ELF-1 (cell line): ENCODE measurements at regions not wholly inside any gene's neighbourhood (a gene's known extent, or its start where the extent isn't known, plus 50 kb on each side); places are given as distances from the start of the nearest gene placed in this dataset.
"Not testable (repeated sequence)": the region's sequence is repeated elsewhere in the genome, so short reads cannot be mapped to it uniquely, and the experiment has no call there.

Experiments used
- DNase-seq: peaks from one replicate; pipeline ENCODE4 v3.0.0-alpha.2; 2016; ENCODE audit warnings: low read depth, low spot score

DNA sequence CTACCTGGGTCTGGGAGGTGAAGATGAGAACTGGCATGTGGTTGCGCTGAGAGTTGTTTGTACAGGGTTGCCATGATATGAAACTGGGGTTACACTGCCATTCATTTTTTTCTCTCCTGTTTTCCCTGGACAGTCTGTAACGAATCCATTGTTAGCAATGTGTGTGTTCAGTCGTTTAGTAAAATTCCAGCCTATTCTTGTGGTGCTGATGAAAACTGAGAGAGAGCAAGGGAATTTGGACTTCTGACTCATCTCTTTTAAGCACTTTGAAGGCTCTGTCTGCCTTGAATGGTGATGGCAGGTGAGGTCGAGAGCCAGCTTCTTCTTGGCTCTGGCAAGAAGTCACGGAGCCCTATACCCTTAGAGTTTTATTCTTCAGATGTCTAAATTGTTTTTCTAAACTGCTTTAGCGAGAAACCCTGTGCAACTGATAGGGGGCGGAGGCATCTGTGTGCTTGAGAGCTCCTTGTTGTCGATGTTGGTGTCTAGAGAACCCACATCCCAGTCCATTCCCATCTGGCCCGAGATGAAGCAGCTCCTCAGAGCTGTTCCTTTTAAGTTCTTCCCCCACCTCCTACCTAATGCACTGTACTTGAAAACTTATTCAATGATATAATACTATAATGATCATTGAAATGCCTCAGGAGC, 204.4 kb downstream of the TMX1 start:
- DNase-seq, result no peak

DNA sequence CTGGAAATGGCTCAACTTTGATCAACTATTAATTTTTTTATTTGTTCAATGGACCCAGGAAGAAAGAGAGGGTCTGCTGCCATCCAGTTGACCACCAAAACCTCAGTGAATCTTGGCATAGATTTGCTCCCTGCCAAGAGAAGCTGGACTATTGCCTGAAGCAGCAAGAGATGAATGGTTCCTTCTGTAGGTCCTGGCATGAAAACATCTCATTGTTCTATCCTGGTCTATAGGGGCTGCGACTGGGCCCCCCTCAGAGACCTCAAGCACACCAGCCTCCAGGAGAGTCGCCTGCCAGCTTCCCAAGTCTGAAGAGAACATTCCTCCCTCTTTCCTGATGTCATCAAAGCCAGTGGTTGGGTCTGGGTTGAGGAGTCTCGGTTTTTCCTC, 204.9 kb downstream of the TMX1 start:
- no peak for DNase-seq

DNA sequence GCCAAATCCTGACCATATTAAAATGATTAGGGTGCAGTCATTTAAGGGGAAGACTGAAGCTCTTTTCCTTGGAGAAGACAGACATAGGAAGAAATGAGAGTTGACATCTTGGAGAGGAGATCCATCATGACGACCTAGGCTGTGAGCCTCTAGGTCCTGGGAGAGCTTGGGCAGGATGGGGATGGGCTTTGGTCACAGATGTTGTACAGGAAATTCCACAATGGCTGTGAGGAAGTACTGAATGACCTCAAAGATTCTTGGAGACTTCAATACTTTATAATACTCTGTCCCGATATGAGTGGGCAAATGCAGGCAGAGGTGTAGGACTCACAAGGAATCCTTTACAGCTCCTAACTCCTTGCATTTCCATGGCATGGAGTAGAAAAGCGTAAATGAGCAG, 204.9 kb upstream of the FRMD6 start:
- no peak for DNase-seq

DNA sequence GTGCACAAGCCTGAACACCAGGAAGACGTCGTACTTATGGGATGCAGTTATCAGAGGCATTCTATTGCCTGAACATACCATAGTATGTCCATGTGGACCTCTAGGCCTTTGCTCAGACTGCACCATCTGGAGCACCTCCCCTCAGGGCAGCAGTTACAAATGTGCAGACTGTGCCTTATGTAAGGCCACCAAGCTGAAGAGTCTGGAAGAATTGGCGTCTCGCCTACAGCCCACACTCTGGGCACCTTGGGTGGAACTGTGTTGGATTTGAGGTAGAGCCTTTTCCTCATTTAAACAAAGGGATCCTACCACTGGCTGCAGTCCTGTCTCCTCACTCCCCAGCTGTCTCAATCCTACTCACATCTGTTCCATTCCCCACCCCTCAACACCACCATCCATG, 204.3 kb upstream of the FRMD6 start:
- no peak for DNase-seq

DNA sequence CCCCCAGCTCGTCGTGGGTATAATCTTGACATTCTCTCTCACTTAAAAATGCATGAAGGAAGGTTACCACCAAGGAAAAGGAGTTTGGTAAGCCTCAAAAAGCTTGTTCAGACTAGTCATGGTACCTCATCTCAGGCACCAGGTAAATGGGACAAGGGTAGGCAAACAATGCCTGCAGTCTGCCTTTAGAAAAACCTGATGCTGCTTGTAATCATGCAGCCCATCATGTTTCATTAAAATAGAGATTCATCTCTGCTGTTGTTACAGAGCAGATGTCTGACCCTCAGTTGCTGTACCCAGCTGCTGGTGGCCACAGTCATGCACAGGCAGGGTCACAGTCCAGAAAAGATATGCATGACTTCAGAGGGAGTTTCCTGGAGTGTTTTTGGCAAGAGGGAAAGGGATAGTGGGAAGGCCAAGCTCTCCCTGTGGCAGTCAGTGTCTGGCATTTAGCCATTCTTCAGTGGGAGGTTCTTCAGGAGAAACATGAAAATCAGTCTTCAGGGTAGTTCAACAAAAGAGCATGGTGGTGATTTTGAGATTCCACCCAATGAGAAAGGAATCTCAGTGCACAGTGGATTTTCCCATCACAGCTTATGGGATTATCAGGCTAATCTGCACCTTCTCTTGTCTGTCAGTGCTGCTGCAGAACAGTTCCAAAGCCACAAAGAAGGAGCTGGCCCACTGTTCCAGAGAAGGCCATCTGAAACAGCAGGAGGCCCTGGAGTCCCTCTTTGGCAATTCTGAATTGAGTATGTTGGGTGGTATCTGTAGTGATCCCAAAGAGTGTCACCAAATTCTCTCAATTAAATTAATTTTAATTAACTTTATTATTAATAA, 202.7 kb upstream of the FRMD6 start:
- no peak for DNase-seq

DNA sequence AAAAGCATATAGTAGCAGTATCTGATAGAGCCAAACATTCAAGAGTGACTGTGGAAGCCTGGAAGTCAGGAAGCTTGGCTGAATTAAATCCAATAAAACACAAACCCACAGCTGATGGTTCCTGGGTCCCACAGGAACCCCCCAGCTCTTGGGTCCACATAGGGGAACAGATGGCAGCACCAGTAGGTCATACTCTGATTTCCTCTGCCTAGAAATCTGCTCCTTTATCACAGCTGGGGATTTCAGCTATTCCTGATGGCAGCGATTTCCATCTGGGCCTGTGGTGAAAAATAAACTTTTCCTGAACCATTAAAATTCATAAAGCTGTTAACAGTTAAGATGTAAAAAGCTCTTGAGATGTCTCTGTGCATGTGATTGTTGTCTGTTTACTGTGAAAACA, 202.0 kb upstream of the FRMD6 start:
- no peak for DNase-seq

DNA sequence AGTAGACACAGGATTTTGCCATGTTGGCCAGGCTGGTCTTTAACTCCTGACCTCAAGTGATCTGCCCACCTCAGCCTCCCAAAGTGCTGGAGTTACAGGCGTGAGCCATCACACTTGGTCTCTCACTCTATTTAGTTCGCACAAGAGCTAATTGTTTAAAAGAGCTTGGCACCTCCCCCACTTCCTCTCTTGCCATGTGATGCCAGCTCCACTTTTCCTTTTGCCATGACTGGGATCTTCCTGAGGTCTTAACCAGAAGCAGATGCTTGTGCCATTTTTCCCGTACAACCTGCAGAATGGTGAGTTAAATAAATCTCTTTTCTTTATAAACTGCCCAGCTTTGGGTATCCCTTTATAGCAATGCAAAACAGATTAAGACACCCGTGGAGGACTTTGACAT, 200.1 kb upstream of the FRMD6 start:
- no peak for DNase-seq

DNA sequence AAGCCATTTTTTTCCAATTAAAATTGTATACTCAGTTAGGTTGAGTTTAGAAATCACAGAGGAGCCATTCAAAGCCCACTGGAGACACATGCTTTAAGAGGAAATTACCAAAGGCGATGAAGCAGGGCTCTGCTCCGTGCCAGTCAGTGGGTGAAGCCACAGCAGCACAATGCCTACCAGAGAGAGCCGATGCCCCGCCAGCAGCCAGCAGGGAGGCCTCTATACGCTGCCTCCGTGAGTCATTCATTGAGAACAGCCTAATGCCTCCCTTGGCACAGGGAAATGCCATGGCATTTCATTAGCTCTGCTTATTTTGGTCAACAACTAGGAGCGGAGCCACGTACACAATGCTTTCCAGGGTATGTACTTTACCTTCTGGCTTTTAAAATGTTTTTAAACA, 197.8 kb upstream of the FRMD6 start:
- no peak for DNase-seq

DNA sequence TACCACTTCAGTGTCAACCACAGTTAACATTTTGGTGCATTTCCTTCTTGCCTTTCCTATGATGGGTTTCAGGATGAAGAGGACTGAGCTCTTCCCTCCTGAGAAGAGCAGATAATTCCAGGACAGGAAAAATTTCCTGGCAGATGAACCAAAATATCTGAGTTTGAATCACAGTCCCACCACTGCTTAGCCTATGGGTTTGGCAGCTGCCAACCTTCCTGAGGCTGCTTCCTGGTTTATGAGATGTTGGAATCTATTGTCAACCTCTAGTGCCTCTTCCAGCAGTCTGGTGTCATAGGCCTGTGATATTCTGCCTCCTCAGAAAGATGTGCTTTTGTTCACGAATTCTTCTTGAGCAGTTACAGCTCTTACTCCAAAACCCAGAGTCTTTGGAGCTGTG, 197.4 kb upstream of the FRMD6 start:
- DNase-seq, result no peak

DNA sequence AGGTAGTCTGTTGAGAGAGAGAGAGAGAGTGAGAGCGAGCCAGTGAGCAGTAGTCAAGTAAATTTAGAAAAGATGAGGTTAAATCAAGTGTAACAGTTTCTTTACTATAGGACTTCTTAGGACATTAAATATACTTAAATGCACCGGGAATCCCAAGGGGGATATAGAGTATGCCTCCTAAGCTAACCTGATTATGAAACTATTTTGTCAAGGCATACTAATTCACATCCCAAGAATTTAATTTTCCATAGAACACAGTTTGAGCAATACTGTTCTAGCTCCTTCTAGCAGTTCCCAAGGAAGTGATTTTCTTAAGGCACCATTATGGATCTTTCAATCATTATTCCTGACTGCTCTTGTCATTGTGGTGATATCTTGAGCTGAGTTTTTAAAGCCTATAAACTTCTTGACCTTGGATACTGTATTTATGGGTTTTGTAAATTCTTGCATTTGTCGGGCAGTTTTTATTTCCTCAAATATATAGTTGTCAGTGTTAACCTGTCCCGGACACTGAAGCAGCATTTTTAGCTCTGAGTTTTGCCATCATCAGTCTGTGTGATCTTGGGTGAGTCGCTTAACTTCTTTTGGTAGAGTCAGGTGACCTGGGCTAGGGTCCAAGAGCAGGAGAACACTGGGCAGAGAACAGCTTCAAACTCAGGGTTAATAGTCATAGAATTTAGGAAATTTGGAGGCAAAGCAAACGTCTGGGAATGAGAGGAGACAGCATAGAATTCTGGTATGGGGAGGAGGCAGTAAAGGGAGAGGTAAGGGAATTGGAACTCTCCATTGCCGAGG, 196.5 kb upstream of the FRMD6 start:
- no peak for DNase-seq

DNA sequence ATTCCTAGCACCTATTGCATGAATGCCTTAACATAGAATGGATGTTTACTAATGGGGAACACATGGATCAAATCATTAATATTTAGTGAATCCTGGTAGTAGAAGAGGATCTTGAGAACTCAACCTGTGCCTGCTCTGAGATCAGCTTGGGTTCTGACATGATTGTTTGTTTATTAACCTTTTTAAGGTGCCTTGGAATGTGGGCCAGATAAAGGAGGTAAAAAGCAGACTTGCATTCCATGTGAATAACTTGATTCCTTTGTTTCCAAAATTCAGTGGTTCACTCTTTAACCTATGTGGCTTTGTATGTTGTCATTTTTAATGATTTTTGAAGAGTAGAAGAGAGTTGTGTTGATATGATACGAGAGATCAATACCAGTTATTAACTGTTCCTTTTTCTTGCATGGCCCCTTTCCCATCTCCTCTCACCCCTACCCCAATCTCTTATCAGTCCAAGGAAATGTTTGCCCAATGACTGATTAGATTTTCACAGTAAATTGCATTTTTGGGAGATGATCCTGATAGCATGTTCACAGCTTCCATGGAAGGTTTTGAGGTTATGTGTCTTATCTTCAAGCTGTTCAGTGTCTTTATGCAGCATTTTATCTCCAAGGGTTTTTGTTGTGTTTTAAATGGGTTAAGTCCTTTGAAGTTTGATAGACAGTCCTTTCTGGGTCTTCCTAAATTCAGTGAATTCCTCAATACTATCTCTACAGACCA, 193.7 kb upstream of the FRMD6 start:
- no peak for DNase-seq

DNA sequence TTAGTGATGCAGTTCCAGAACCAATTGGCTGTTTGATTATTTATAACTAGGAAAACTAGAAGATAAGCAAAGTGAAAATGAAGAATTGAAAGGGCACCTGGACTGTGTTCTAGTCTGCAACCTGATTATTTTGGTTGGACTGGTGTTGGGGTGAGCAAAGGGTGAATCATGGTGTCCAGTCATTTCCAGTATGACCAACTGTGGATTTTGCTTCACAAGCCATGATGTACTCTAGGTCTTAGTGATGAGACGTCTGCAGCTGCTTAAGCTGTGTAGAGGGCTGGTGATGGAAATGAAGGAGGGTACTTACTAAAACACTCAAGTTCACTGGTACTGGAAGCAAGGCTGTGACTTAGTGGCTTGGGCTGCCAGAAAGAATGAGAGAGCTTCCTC, 193.2 kb upstream of the FRMD6 start:
- DNase-seq, result no peak

DNA sequence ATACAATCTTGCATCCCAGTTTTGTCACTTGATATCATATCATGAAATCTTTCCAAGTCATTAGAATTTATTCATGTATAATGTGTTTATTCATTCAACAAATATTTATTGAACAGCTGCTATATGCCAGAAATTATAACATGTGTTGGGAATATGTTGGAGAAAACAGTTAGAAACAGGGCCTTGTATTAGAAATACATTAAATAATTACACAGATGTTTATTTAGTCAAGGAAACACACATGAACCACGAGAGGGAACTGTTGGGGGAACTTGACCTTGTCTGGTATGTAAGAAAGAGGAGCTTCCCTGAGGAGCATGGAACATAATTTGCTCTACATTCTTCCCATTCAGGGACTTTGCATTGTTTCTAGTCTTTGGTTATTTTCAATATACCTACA, 191.7 kb upstream of the FRMD6 start:
- DNase-seq, result no peak

DNA sequence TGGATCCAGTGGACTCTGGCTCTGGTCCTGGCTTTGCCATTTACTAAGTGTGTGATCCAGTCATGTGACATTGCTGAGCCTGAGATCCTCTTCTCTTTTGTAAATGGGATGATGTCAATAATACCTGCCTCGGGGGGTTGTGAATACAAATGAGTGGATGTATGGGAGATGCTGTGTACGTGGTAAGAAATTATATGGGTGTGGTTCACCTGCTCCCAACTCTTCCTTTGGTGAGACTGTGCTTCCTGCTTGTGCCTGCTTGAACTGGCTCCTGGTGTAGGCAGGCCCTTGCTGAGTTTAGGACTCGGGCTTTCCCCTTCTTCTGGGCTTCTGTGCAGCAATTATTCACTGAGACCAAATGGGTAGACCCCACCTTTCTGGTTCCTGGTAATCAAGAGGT, 189.5 kb upstream of the FRMD6 start:
- no peak for DNase-seq

DNA sequence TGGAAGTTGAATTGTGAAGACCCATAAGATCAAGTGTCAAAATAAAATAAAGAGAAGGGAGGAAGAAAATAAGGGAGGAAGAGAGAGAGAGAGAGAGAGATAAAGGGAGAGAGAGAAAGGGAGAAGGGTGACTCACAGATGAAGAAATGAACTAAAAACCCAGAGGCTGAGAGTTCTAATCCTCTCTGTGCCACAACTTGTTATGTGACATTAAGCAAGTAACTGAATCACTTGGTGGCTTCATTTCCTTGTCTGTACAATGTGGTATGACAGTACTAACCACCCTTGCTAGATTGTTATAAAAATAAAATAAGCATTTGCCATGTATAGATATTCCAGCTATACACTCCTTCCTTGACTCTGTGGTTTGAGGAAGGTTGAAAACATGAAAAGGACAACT, 189.0 kb upstream of the FRMD6 start:
- no peak for DNase-seq

DNA sequence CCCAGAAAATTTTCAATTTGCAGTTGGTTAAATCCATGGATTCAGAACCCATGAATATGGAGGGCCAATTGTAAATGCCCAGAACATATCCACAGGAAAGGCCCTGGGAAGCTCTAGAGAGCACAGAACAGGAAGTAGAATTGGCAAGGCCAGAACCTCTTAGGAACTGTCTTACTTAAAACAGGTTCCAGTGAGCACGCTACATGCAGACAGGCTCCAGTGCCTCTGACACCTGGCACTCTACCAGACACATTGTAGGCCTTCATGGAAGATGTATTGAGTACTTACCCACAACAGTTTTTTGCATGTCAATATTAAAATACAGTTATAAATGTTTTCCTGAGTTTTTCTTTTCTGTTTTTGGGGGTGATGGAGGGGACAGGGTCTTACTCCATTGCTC, 188.2 kb upstream of the FRMD6 start:
- no peak for DNase-seq

DNA sequence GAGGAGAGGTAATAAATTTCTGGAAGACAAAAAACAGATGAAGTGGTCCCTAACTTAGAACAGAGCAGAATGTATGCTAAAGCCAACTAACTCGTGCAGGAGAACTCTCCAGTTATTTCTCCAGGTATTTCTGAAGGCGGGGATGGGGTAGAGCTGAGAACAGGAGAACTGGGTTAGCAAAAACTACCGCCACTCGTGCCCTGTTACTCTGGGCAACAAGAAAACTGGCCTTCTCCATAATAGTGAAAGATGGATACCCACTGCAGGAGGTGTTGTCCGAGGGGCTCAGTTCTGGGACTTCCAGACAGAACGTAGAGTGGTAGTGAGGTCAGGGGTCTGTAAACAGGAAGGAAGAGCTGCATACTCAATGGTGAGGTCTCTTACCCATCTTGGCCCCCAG, 187.3 kb upstream of the FRMD6 start:
- no peak for DNase-seq

DNA sequence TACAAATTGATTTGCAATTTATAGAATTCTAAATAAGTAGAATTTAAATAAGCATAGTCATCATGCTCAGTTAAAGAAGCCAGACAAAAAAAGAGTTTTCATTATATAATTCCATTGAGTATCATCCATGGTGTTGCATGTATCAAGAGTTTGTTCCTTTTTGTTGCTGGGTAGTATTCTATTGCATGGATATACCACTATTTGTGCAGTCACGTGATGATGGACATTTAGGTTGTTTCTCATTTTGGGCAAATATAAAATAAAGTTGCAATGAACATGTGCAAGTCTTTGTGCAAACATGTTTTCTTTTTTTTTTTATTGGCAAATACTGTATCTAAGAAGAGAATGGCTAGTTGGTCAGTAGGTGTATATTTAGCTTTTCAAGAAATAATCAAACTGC, 186.2 kb upstream of the FRMD6 start:
- no peak for DNase-seq

DNA sequence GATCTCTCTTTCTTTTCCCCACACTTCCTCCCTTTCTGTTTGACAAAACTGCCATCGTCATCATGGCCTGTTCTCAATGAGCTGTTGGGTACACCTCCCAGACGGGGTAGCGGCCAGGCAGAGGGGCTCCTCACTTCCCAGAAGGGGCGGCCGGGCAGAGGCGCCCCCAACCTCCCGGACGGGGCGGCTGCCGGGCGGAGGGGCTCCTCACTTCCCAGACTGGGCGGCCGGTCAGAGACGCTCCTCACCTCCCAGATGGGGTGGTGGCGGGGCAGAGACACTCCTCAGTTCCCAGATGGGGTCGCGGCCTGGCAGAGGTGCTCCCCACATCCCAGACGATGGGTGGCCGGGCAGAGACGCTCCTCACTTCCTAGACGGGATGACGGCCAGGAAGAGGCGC, 184.3 kb upstream of the FRMD6 start:
- not testable (repeated sequence) for DNase-seq

DNA sequence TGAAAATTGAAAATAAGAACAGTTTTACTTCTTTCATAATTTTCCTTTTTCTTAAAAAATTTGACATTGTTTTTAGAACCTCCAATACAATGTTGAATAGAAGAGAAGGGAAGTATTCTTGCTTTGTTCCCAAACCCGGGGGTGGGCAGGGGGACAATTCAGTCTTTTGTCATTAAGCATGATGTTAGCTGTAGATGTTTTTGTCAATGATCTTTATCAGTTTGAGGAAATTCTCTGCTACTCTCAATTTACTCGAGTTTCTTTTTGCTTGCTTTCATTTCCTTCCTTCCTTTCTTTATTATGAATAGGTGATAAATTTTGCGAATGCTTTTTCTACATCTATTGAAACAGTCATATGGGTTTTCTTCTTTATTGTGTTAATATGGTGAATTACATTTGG, 183.2 kb upstream of the FRMD6 start:
- DNase-seq, result no peak

DNA sequence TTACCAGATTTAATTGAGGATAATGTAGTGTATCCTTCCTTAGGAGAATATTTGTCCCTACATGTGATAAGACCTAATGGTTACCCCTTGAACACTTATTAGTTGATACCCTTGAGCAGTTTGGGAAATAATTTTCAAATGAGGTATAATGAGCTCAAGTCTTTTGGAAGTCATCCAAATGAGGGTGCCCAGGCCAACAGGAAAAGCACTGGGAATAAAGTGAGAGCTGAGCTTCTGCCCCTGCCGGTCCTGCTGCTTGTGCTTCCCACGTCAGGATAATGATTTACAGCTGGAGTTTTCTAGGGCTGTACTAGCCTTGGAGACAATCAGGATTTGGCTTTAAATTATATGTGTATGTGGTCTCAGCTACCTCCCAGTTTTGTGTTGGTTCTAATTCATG, 178.8 kb upstream of the FRMD6 start:
- no peak for DNase-seq

DNA sequence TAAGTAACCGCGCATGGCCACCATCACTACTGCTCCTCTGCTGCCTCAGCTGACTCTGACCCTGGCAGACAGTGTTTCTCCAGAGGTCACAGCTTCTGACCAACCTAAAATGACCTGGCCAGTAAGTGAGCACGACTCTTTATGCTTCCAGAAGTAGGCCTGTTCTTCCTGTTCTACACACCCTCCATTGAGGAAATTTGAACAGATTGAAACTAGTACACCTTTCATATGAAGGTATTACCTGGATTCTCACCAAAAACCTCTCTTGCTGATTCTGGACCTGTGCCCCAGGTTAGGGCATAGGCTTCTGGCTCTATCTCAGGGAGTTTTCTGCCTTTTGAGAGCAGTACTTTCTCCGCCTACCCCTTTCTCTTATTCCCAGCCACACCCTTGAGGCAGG, 178.4 kb upstream of the FRMD6 start:
- no peak for DNase-seq
